Right lobe of liver (tissue), 4 donors: ENCODE measurements at regions not wholly inside any gene's neighbourhood (a gene's known extent, or its start where the extent isn't known, plus 50 kb on each side); places are given as distances from the start of the nearest gene placed in this dataset.

Source experiments
- POLR2A ChIP-seq: fragments of 450-650 bp; IDR thresholded peaks from one replicate; pipeline ENCODE4 v1.6.1; 2017; ENCODE audit warnings: antibody characterized with exemption, mild to moderate bottlenecking
- TF ChIP-seq, protein P1 (sequence below), 4 donors: fragments of 200-600 bp in 3 of 4; fragments of 450-650 bp in 1 of 4; IDR thresholded peaks; one replicate each; pipeline versions ENCODE4 v1.5.1 to v1.8.0; 2016 to 2022; ENCODE audit warnings: antibody characterized with exemption in 4 of 4, mild to moderate bottlenecking in 2 of 4
- donor health status: DM: no; HTN: no; CAD: no.
- donor health status: DM: no; HTN: no; CAD: no.
- donor health status: DM: no; HTN: yes; CAD: no.

DNA sequence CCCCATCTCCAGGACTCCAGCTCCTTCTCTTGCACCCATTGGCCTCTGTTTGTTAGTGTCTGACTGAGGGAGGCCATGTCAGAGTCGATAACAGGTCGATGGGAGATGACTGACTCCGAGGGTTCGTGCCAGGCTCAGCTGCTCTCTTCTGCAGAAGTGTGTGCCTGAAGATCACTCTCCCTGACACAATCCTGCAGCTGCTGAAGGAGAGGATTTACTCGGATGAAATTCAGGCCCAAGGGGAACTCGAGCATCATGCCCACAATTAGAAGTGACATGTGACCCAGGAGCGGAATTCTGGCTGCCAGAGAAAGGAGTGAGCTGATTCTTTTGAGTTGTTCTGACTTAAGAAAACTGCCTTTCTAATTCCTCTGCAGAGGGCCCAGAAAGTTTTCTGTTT is 318.2 kb downstream of the MAFB start:
- no peak for TF ChIP-seq POLR2A
- TF ChIP-seq, protein P1, sequence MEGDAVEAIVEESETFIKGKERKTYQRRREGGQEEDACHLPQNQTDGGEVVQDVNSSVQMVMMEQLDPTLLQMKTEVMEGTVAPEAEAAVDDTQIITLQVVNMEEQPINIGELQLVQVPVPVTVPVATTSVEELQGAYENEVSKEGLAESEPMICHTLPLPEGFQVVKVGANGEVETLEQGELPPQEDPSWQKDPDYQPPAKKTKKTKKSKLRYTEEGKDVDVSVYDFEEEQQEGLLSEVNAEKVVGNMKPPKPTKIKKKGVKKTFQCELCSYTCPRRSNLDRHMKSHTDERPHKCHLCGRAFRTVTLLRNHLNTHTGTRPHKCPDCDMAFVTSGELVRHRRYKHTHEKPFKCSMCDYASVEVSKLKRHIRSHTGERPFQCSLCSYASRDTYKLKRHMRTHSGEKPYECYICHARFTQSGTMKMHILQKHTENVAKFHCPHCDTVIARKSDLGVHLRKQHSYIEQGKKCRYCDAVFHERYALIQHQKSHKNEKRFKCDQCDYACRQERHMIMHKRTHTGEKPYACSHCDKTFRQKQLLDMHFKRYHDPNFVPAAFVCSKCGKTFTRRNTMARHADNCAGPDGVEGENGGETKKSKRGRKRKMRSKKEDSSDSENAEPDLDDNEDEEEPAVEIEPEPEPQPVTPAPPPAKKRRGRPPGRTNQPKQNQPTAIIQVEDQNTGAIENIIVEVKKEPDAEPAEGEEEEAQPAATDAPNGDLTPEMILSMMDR (IDR thresholded peaks at IDR 0.05): no peak
